C4-2B (cell line): ENCODE measurements at regions not wholly inside any gene's neighbourhood (a gene's known extent, or its start where the extent isn't known, plus 50 kb on each side); places are given as distances from the start of the nearest gene placed in this dataset.
"Not testable (repeated sequence)": the region's sequence is repeated elsewhere in the genome, so short reads cannot be mapped to it uniquely, and the experiment has no call there.

Source experiments
- H3K27ac ChIP-seq: fragments of 450-650 bp; 2 replicates; pipeline ENCODE4 v1.5.1; 2017
- CTCF ChIP-seq: fragments of 450-650 bp; conservative IDR thresholded peaks from 2 replicates; pipeline ENCODE4 v1.5.1; 2017; ENCODE audit warnings: mild to moderate bottlenecking
- ZFX ChIP-seq: fragments of 450-650 bp; IDR thresholded peaks from 2 replicates; pipeline ENCODE4 v1.6.1; 2017

- H3K27ac ChIP-seq, result no peak overlapping the region
- no peak for TF ChIP-seq ZFX
- TF ChIP-seq CTCF, result no peak
Observed at GRCh38 chr2:62330959-62331358, 135.0 kb downstream of the B3GNT2 start.

- TF ChIP-seq ZFX, result no peak
- TF ChIP-seq CTCF, result no peak
- no peak overlapping the region for H3K27ac ChIP-seq
Observed at GRCh38 chr2:62329797-62330196, 133.9 kb downstream of the B3GNT2 start.

GRCh38 chr2:62326735-62327134 is 130.8 kb downstream of the B3GNT2 start:
- H3K27ac ChIP-seq, result no peak overlapping the region
- TF ChIP-seq ZFX (no peak), CTCF (no peak)

- H3K27ac ChIP-seq, result no peak overlapping the region
- TF ChIP-seq CTCF (no peak), ZFX (no peak)
Observed at GRCh38 chr2:62325398-62325797, 129.5 kb downstream of the B3GNT2 start.

- TF ChIP-seq CTCF (no peak), ZFX (no peak)
- H3K27ac ChIP-seq, result no peak overlapping the region
Observed at GRCh38 chr2:62321380-62322289, 125.7 kb downstream of the B3GNT2 start.

- no peak overlapping the region for H3K27ac ChIP-seq
- TF ChIP-seq ZFX, result no peak
- no peak for TF ChIP-seq CTCF
Observed at GRCh38 chr2:62320657-62321357, 124.9 kb downstream of the B3GNT2 start.

GRCh38 chr2:62320137-62320536 is 124.2 kb downstream of the B3GNT2 start:
- H3K27ac ChIP-seq, result not testable (repeated sequence)
